ENCODE measurements at regions not wholly inside any gene's neighbourhood (a gene's known extent, or its start where the extent isn't known, plus 50 kb on each side); places are given as distances from the start of the nearest gene placed in this dataset.

GRCh38 chr22:26095256-26095956 lies 73.9 kb upstream of the SEZ6L start:
- TF ChIP-seq CTCF (IDR thresholded peaks at IDR 0.05) (no peak), RCOR1 (IDR thresholded peaks at IDR 0.05; ENCODE audit: low read length) (no peak), RXRA (IDR thresholded peaks at IDR 0.05; ENCODE audit: borderline replicate concordance, low read depth) (no peak), CHD2 (IDR thresholded peaks at IDR 0.05; ENCODE audit: low read length, partially characterized antibody) (no peak), POLR2AphosphoS5 (IDR thresholded peaks at IDR 0.05; ENCODE audit: low read depth, low read length) (no peak)
